B cell (primary cell): ENCODE measurements at regions not wholly inside any gene's neighbourhood (a gene's known extent, or its start where the extent isn't known, plus 50 kb on each side); places are given as distances from the start of the nearest gene placed in this dataset.

Experiments used
- EZH2 ChIP-seq: IDR thresholded peaks from 2 replicates; pipeline ENCODE4 v1.6.1; 2012; ENCODE audit warnings: borderline replicate concordance, low read depth, mild to moderate bottlenecking, moderate library complexity, low read length; ENCODE audit not compliant: insufficient read depth, poor library complexity, severe bottlenecking
- TF ChIP-seq, protein P1 (sequence below): fragments of 200-600 bp; IDR thresholded peaks from one replicate; pipeline ENCODE4 v1.8.0; 2022; ENCODE audit warnings: antibody characterized with exemption, mild to moderate bottlenecking

GRCh38 chr5:125579182-125579581 lies 832.7 kb upstream of the ZNF608 start:
- TF ChIP-seq, protein P1, sequence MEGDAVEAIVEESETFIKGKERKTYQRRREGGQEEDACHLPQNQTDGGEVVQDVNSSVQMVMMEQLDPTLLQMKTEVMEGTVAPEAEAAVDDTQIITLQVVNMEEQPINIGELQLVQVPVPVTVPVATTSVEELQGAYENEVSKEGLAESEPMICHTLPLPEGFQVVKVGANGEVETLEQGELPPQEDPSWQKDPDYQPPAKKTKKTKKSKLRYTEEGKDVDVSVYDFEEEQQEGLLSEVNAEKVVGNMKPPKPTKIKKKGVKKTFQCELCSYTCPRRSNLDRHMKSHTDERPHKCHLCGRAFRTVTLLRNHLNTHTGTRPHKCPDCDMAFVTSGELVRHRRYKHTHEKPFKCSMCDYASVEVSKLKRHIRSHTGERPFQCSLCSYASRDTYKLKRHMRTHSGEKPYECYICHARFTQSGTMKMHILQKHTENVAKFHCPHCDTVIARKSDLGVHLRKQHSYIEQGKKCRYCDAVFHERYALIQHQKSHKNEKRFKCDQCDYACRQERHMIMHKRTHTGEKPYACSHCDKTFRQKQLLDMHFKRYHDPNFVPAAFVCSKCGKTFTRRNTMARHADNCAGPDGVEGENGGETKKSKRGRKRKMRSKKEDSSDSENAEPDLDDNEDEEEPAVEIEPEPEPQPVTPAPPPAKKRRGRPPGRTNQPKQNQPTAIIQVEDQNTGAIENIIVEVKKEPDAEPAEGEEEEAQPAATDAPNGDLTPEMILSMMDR, result no peak
- TF ChIP-seq EZH2, result no peak
